Pancreas (tissue), 10 donors: ENCODE measurements at regions not wholly inside any gene's neighbourhood (a gene's known extent, or its start where the extent isn't known, plus 50 kb on each side); places are given as distances from the start of the nearest gene placed in this dataset.
"Not testable (repeated sequence)": the region's sequence is repeated elsewhere in the genome, so short reads cannot be mapped to it uniquely, and the experiment has no call there.

Experiments used
- ATAC-seq, 4 donors: fragments of 200-7000 bp; cut with Tn5 transposase; one replicate each; pipeline versions ENCODE4 v1.8.0 to v1.9.1; 2020; ENCODE audit warnings: mild to moderate bottlenecking in 4 of 4, moderate library complexity in 4 of 4
- DNase-seq, 6 donors: peaks; one replicate each; pipeline ENCODE4 v3.0.0-alpha.2; 2020
- FAIRE-seq: peaks from 2 replicates; lab custom pipeline; 2012; peaks lifted over from hg19 to GRCh38; lab: Jason Lieb, UNC
- H3K27ac ChIP-seq, 4 donors: fragments of 200-600 bp; sonication (generic); 1 replicate in 3 of 4; 2 replicates in 1 of 4; pipeline versions ENCODE4 v1.5.0 to v1.8.0; 2020
- H3K27me3 ChIP-seq, 4 donors: fragments of 200-600 bp; one replicate each; pipeline ENCODE4 v1.8.0; 2021
- H3K36me3 ChIP-seq, 3 donors: fragments of 200-600 bp; sonication (generic) in 1 of 3; one replicate each; pipeline versions ENCODE4 v1.5.0 to v1.8.0; 2020 to 2021
- H3K4me1 ChIP-seq, 3 donors: fragments of 200-600 bp; one replicate each; pipeline ENCODE4 v1.8.0; 2021
- H3K4me3 ChIP-seq, 4 donors: fragments of 200-600 bp; sonication (generic) in 2 of 4; one replicate each; pipeline versions ENCODE4 v1.5.0 to v1.8.0; 2020 to 2021
- H3K9me3 ChIP-seq, 4 donors: fragments of 200-600 bp; one replicate each; pipeline ENCODE4 v1.8.0; 2021
- CTCF ChIP-seq, 4 donors: fragments of 200-600 bp; sonication (generic) in 3 of 4; IDR thresholded peaks; one replicate each; pipeline versions ENCODE4 v1.5.0 to v1.8.0; 2021; ENCODE audit warnings: antibody characterized with exemption in 4 of 4
- WGBS, 2 donors: extraction: QIAGEN DNeasy Blood & Tissue Kit; methylation state at CpG; one replicate each; pipeline ENCODE4 v1.1.7; 2013; 5-methylcytosine and 5-hydroxymethylcytosine counted together
- intact Hi-C, 3 donors: fragments of 100-400 bp; cut with DNase I; formaldehyde crosslinking; loops; one replicate each; pipeline versions ENCODE4 v1.11.1 to v1.14.2; 2022
- donor health status: healthy with polysubstance abuse.
- donor health status: DM: no; HTN: no; CAD: no; lungs with moderate emphysema.
- donor health status: DM: no; HTN: no; CAD: no.
- donor health status: control.
- donor health status: control.
- donor health status: Bipolar disorder and iron deficiency.
- donor health status: DM: yes; HTN: yes; CAD: no.
- donor health status: DM: no; HTN: no; CAD: no.
- donor health status: DM: no; HTN: no; CAD: no.
- donor health status: DM: yes; HTN: yes; CAD: no.

- 23 to 28% methylated on average over 1 of the region's 1 CpG for WGBS, 2 donors
- intact Hi-C loops = no loop called here
- H3K9me3 ChIP-seq = no peaks in the 10 kb centered on the region
- H3K4me1 ChIP-seq = no peaks in the 10 kb centered on the region
- H3K27ac ChIP-seq = no peak overlapping the region
- no peaks in the 10 kb centered on the region for H3K27me3 ChIP-seq
- DNase-seq (no peak), FAIRE-seq (no peak), ATAC-seq (no peak)
- H3K4me3 ChIP-seq = no peak overlapping the region
- H3K36me3 ChIP-seq = no peaks in the 10 kb centered on the region
- TF ChIP-seq CTCF (IDR thresholded peaks at IDR 0.05) = no peak
Observed at GRCh38 chr16:60204181-60204580, 1470.1 kb upstream of the GOT2 start.

- intact Hi-C loops = no loop called here
- no peak for TF ChIP-seq CTCF (IDR thresholded peaks at IDR 0.05)
- H3K27ac ChIP-seq = no peak overlapping the region
- no peak for DNase-seq
- no peaks in the 10 kb centered on the region for H3K27me3 ChIP-seq
- H3K4me1 ChIP-seq = no peaks in the 10 kb centered on the region
- no peak for FAIRE-seq
- ATAC-seq = no peak
- H3K4me3 ChIP-seq = no peak overlapping the region
- 20 to 23% methylated on average over 3 of the region's 3 CpGs for WGBS, 2 donors
- no peaks in the 10 kb centered on the region for H3K36me3 ChIP-seq
- no peaks in the 10 kb centered on the region for H3K9me3 ChIP-seq
Observed at GRCh38 chr16:60203525-60204124, 1469.5 kb upstream of the GOT2 start.

- H3K27ac ChIP-seq, H3K9me3 ChIP-seq, H3K27me3 ChIP-seq, DNase-seq, H3K4me3 ChIP-seq, H3K36me3 ChIP-seq, ATAC-seq, FAIRE-seq, H3K4me1 ChIP-seq, intact Hi-C loops: not testable (repeated sequence)
- WGBS, 2 donors = 39 to 44% methylated on average over 6 of the region's 6 CpGs
Observed at GRCh38 chr16:60200729-60201128, 1466.6 kb upstream of the GOT2 start.

- intact Hi-C loops = no loop called here
- Histone ChIP-seq H3K4me3 (no peak overlapping the region), H3K9me3 (no peaks in the 10 kb centered on the region), H3K27ac (no peak overlapping the region), H3K4me1 (no peaks in the 10 kb centered on the region), H3K36me3 (no peaks in the 10 kb centered on the region), H3K27me3 (no peaks in the 10 kb centered on the region)
- FAIRE-seq (no peak), DNase-seq (no peak), ATAC-seq (no peak)
- WGBS, 2 donors = 60 to 68% methylated on average over 6 of the region's 6 CpGs
- no peak for TF ChIP-seq CTCF (IDR thresholded peaks at IDR 0.05)
Observed at GRCh38 chr16:60200161-60200560, 1466.0 kb upstream of the GOT2 start.

GRCh38 chr16:60199150-60199549, 1465.0 kb upstream of the GOT2 start:
- 18 to 23% methylated on average over 5 of the region's 5 CpGs for WGBS, 2 donors
- Histone ChIP-seq H3K4me1 (no peaks in the 10 kb centered on the region), H3K9me3 (no peaks in the 10 kb centered on the region), H3K36me3 (no peaks in the 10 kb centered on the region), H3K4me3 (no peak overlapping the region), H3K27me3 (no peaks in the 10 kb centered on the region), H3K27ac (no peak overlapping the region)
- ATAC-seq (no peak), DNase-seq (no peak), FAIRE-seq (no peak)
- intact Hi-C loops = no loop called here
- no peak for TF ChIP-seq CTCF (IDR thresholded peaks at IDR 0.05)
